Naive thymus-derived CD4-positive, alpha-beta T cell (primary cell): ENCODE measurements at regions not wholly inside any gene's neighbourhood (a gene's known extent, or its start where the extent isn't known, plus 50 kb on each side); places are given as distances from the start of the nearest gene placed in this dataset.

Source experiments
- ATAC-seq: fragments of 150-1000 bp; cut with Tn5 transposase; 2 replicates; pipeline ENCODE4 v1.10.0; 2021; ENCODE audit warnings: mild to moderate bottlenecking, moderate library complexity
- CTCF ChIA-PET: fragments of 350-600 bp; sonication (Branson Sonifier 250); formaldehyde crosslinking; loops from one replicate; lab custom pipeline; 2021; ENCODE audit warnings: antibody characterized with exemption; lab: Charles Lee
- POLR2A ChIA-PET: fragments of 350-600 bp; sonication (Branson Sonifier 250); formaldehyde crosslinking; loops from one replicate; lab custom pipeline; 2021; ENCODE audit warnings: antibody characterized with exemption, inconsistent platforms; lab: Charles Lee
- DNase-seq, 9 donors: peaks; one replicate each; pipeline versions ENCODE4 v3.0.0 to v3.0.0-alpha.2; 2020 to 2022; ENCODE audit warnings: mixed read lengths in 1 of 9
- H3K27ac ChIP-seq: one replicate; pipeline ENCODE4 v1.7.0; 2013; ENCODE audit warnings: mild to moderate bottlenecking, low read depth, low read length, moderate library complexity
- H3K27me3 ChIP-seq, 2 donors: one replicate each; pipeline ENCODE4 v1.7.0; 2013; ENCODE audit warnings: low read length in 2 of 2, mild to moderate bottlenecking in 2 of 2, moderate library complexity in 2 of 2; ENCODE audit not compliant: control insufficient read depth in 2 of 2, insufficient read depth in 2 of 2
- H3K36me3 ChIP-seq, 3 experiments: 1 replicate in 2 of 3; 2 replicates in 1 of 3; pipeline ENCODE4 v1.7.0; 2013; ENCODE audit warnings: low read length in 3 of 3, mild to moderate bottlenecking in 3 of 3, moderate library complexity in 1 of 3; ENCODE audit not compliant: insufficient read depth in 3 of 3, control insufficient read depth in 2 of 3
- H3K4me1 ChIP-seq, 2 donors: one replicate each; pipeline ENCODE4 v1.7.0; 2013; ENCODE audit warnings: low read length in 2 of 2, mild to moderate bottlenecking in 2 of 2, moderate library complexity in 1 of 2; ENCODE audit not compliant: control insufficient read depth in 2 of 2, insufficient read depth in 2 of 2
- H3K4me3 ChIP-seq: 2 replicates; pipeline ENCODE4 v1.7.0; 2013; ENCODE audit warnings: mild to moderate bottlenecking, low read length
- H3K9me3 ChIP-seq, 3 experiments: 1 replicate in 2 of 3; 2 replicates in 1 of 3; pipeline ENCODE4 v1.7.0; 2013; ENCODE audit warnings: low read length in 3 of 3; ENCODE audit not compliant: control insufficient read depth in 2 of 3
- H3K27ac Mint-ChIP-seq, 9 donors: one replicate each; pipeline ENCODE4 v1.8.0; 2020 to 2022; ENCODE audit warnings: mixed read lengths in 9 of 9, mild to moderate bottlenecking in 8 of 9, moderate library complexity in 5 of 9, inconsistent platforms in 2 of 9
- H3K27me3 Mint-ChIP-seq, 5 donors: one replicate each; pipeline ENCODE4 v1.8.0; 2021 to 2022; ENCODE audit warnings: mixed read lengths in 5 of 5, mild to moderate bottlenecking in 1 of 5
- H3K36me3 Mint-ChIP-seq, 5 donors: one replicate each; pipeline ENCODE4 v1.8.0; 2020 to 2022; ENCODE audit warnings: mixed read lengths in 5 of 5, mild to moderate bottlenecking in 3 of 5, inconsistent platforms in 1 of 5
- H3K4me1 Mint-ChIP-seq, 7 donors: one replicate each; pipeline ENCODE4 v1.8.0; 2020 to 2022; ENCODE audit warnings: mixed read lengths in 7 of 7, mild to moderate bottlenecking in 3 of 7, inconsistent platforms in 1 of 7
- H3K4me3 Mint-ChIP-seq, 10 donors: one replicate each; pipeline ENCODE4 v1.8.0; 2020 to 2022; ENCODE audit warnings: mild to moderate bottlenecking in 10 of 10, mixed read lengths in 10 of 10, moderate library complexity in 6 of 10, inconsistent platforms in 2 of 10
- H3K9me3 Mint-ChIP-seq, 11 donors: one replicate each; pipeline ENCODE4 v1.8.0; 2020 to 2022; ENCODE audit warnings: mixed read lengths in 11 of 11, mild to moderate bottlenecking in 4 of 11, inconsistent platforms in 1 of 11, moderate library complexity in 1 of 11
- intact Hi-C, 2 donors: fragments of 100-400 bp; cut with micrococcal nuclease; formaldehyde crosslinking; loops; one replicate each; pipeline ENCODE4 v1.15.1; 2023

DNA sequence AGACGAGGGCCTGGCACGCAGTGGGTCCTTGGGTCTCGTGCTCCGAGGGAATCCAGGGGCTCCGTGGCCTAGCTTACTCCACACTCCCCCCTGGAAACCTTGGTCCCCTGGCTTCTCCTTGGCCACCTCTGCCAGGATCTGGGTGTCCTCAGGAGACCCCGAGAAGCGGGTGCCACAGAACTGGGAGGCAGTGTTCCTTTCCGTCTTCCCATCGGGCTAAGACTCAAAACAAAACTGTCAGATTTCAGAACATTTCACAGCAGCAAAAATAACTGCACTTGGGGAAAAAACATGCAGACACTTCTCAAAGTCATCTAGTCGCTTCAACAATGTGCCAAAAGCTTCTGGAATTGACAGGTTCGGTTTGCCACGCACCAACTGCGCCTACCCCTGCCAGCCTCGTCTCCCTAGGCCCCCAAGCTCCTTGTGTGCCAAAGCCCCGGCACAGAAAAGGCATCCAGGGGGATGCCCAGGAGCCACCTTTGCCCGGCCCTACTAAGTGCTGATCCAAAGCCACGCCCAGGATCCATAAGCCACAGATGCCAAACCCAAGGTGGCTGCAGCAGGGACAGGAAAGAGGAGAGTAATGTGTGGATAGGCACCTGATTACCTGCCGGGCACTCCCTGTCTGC is 58.4 kb upstream of the DIO3 start:
- intact Hi-C loops, result no loop called here
- Histone ChIP-seq H3K36me3 (no peaks in the 10 kb centered on the region), H3K4me3 (no peak overlapping the region), H3K27me3 (peaks cover 0 to 4% of the 10 kb centered on the region in 2 donors), H3K27ac (no peak overlapping the region), H3K9me3 (peaks cover 0 to 5% (median 0%) of the 10 kb centered on the region in 3 experiments), H3K4me1 (no peaks in the 10 kb centered on the region)
- Mint-ChIP-seq H3K4me1 (no peaks in the 10 kb centered on the region), H3K36me3 (peaks cover 0 to 3% (median 0%) of the 10 kb centered on the region in 5 donors), H3K27ac (peak overlapping the region in 1 of 9 donors; percentile 42), H3K4me3 (no peak overlapping the region), H3K27me3 (peaks cover under 1 to 18% (median 13%) of the 10 kb centered on the region in 5 donors), H3K9me3 (peaks cover 0 to 6% (median 0%) of the 10 kb centered on the region in 11 donors)
- DNase-seq (no peak), ATAC-seq (no peak)
- POLR2A ChIA-PET, result no interaction called here
- CTCF ChIA-PET, result no interaction called here

DNA sequence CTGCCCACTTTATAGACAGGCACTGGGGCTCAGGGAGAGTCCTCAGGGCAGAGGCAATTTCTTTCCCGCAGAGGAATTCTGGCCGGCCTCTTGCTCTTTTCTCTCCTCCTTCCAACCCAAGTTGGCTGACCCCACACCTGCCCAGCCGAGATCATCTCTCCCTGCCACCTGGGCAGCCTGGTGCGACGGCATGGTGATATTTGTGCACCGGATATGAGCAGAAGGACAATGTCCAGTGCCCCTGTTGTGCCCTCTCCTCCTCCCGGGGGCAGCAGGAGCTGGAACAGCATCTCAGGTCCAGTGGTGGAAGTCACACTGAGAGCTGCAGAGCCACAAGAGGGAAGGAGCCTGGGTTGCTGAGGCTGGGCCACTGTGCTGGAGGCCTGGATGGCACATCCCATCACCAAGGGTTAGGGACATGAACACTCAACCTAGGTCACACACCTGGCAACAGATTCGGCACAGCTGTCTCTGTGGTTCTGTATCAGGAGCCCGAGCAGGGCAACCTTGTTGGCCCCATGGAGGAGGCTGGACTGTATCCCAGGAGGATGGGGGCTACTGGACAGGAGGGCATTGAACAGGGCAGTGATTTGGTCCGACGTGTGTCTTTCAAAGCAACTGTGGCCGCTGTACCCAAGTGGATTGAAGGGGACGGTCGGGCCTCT is 57.7 kb upstream of the DIO3 start:
- no peak overlapping the region for H3K27ac Mint-ChIP-seq
- H3K4me3 Mint-ChIP-seq, result no peak overlapping the region
- peaks cover 0 to 3% (median 0%) of the 10 kb centered on the region in 5 donors for H3K36me3 Mint-ChIP-seq
- Histone ChIP-seq H3K27me3 (no peaks in the 10 kb centered on the region), H3K36me3 (no peaks in the 10 kb centered on the region), H3K4me1 (no peaks in the 10 kb centered on the region), H3K4me3 (no peak overlapping the region), H3K9me3 (peaks cover 0 to 5% (median 0%) of the 10 kb centered on the region in 3 experiments), H3K27ac (no peak overlapping the region)
- H3K9me3 Mint-ChIP-seq, result peaks cover 0 to 6% (median 0%) of the 10 kb centered on the region in 11 donors
- H3K27me3 Mint-ChIP-seq, result peaks cover 0 to 12% (median 6%) of the 10 kb centered on the region in 5 donors
- POLR2A ChIA-PET, result no interaction called here
- no peaks in the 10 kb centered on the region for H3K4me1 Mint-ChIP-seq
- intact Hi-C loops, result no loop called here
- ATAC-seq, result no peak
- CTCF ChIA-PET, result no interaction called here
- DNase-seq, result no peak

DNA sequence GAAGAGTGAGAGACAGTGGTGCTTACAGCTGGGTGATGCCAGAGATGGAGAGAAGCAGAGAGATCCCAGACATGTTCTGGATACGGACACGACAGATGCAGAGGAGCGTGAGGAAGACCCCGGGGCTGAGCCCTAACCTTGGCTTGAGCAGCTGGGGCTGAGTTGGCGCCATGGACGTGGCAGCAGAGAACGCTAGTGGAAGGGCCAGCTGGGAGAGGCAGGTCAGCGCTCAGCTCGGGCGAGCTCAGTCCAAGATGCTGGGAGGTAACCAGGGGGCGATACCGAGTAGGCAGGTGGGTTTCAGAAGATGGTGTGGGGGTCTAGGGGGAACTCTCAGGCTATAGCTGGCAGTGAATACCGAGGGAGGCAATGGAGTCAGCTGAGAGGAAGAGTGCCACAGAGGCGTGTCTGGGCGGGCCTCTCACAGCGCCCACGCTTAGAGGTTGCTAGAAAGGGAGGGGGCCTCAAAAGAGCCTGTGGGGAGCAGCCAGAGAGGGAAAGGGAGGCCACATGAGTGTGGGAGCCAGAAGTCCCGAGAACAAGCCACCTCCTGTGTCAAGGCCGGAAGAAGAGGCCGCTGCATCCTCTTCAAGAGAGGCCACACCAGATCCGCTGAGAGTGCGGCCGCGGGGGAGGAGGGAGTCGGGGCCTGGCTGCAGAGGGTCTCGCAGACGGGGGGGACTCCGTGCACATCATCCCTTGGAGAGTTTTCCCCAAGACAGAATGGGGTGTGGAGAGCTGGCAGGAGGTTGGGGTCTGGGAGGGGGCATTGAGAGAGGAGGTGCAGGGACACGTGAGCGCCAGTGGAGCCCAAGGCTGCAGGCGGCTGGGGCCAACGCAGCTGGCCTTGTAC is 57.0 kb upstream of the DIO3 start:
- peaks cover 0 to 6% (median 0%) of the 10 kb centered on the region in 11 donors for H3K9me3 Mint-ChIP-seq
- H3K27ac Mint-ChIP-seq, result no peak overlapping the region
- ChIA-PET CTCF (no interaction called here), POLR2A (no interaction called here)
- Histone ChIP-seq H3K36me3 (no peaks in the 10 kb centered on the region), H3K4me1 (no peaks in the 10 kb centered on the region), H3K27ac (no peak overlapping the region), H3K4me3 (no peak overlapping the region), H3K9me3 (peaks cover 0 to 5% (median 0%) of the 10 kb centered on the region in 3 experiments), H3K27me3 (no peaks in the 10 kb centered on the region)
- no peak for ATAC-seq
- peaks cover 0 to 3% (median 0%) of the 10 kb centered on the region in 5 donors for H3K36me3 Mint-ChIP-seq
- no peak for DNase-seq
- intact Hi-C loops, result no loop called here
- peaks cover 0 to 12% (median 0%) of the 10 kb centered on the region in 5 donors for H3K27me3 Mint-ChIP-seq
- no peak overlapping the region for H3K4me3 Mint-ChIP-seq
- H3K4me1 Mint-ChIP-seq, result no peaks in the 10 kb centered on the region

DNA sequence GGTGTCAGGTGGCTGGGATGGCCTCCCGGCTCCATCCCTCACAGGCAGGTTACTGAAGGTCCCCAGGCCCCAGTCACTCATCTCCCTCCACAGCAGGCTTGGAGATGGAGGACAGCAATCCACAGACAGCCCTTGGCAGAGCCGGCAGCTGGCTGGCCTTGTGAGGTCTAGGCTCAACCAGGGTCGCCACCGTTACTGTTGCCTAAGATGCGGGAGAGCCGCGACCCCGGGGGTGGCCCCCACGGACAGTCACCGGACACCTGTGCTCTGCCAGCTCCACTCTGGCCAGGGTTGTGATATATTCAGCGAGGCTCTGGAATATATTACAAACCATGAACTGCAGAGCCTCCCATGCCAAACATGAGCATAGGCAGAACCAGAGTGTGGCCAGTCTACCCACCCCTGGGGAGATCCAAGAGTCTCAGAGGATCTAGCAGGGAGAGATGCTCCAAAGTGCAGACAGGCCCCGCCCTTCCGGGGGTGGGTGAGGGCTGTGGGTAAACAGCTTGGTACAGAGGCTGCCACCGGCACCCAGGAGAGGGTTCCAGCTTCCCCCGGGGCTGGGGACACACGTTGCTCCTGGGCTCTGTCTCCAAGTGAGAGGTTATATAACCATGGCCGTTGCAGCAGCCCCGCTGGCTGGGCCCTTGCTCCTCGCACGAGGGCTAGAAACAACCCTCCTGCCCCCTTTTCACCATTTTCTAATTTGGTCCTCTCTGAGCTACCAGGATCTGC is 55.9 kb upstream of the DIO3 start:
- CTCF ChIA-PET, result no interaction called here
- H3K27ac Mint-ChIP-seq, result no peak overlapping the region
- H3K4me3 Mint-ChIP-seq, result no peak overlapping the region
- Histone ChIP-seq H3K4me3 (no peak overlapping the region), H3K27ac (no peak overlapping the region), H3K4me1 (no peaks in the 10 kb centered on the region), H3K27me3 (no peaks in the 10 kb centered on the region), H3K36me3 (no peaks in the 10 kb centered on the region), H3K9me3 (peaks cover 0 to 5% (median 0%) of the 10 kb centered on the region in 3 experiments)
- peaks cover 0 to 8% (median 0%) of the 10 kb centered on the region in 5 donors for H3K27me3 Mint-ChIP-seq
- H3K9me3 Mint-ChIP-seq, result peaks cover 0 to 6% (median 0%) of the 10 kb centered on the region in 11 donors
- ATAC-seq, result no peak
- peaks cover 0 to 3% (median 0%) of the 10 kb centered on the region in 5 donors for H3K36me3 Mint-ChIP-seq
- no peaks in the 10 kb centered on the region for H3K4me1 Mint-ChIP-seq
- intact Hi-C loops, result no loop called here
- POLR2A ChIA-PET, result no interaction called here
- DNase-seq, result no peak

DNA sequence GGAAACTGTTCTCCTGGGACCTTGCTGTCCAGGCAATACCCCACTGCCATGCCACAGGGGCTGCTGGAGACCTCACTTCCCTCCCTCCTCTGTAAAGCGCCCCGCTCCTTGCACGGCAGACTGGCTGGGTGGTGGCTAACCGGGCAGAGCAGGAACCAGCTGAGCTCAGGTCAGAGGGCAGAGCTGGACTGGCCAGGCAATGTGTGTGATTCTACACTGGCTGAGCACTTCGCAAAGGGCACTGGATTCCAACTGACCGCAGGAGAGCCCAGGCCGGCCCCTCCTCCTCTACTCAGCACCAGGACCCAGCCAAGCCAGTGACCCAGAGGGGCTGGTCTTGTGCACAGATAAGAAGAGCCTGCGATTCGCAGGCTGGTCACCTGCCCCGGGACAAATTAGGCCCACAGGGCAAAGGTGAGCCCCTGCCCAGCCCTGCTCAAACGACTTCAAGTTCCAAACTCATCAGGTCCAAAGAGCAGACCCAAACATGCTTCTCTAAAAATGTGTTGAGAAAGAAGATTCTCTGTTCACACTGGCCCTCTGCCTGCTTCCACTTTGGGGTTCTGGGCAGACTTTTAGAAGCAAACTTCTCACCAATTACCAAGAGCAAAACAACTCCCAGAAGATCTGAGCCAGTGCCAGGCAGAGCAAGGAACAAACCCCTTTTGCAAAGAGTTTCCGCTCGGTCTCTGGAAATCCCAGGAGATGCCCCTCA is 54.9 kb upstream of the DIO3 start:
- ATAC-seq (no peak), DNase-seq (no peak)
- CTCF ChIA-PET, result no interaction called here
- no peaks in the 10 kb centered on the region for H3K4me1 ChIP-seq
- Mint-ChIP-seq H3K9me3 (peaks cover 0 to 6% (median 0%) of the 10 kb centered on the region in 11 donors), H3K4me1 (no peaks in the 10 kb centered on the region), H3K27me3 (peaks cover 0 to 8% (median 0%) of the 10 kb centered on the region in 5 donors), H3K27ac (no peak overlapping the region), H3K36me3 (peaks cover 0 to 3% (median 0%) of the 10 kb centered on the region in 5 donors), H3K4me3 (peak overlapping the region in 1 of 10 donors; percentile 12)
- peaks cover 0 to 5% (median 0%) of the 10 kb centered on the region in 3 experiments for H3K9me3 ChIP-seq
- intact Hi-C loops, result no loop called here
- H3K27me3 ChIP-seq, result no peaks in the 10 kb centered on the region
- H3K36me3 ChIP-seq, result no peaks in the 10 kb centered on the region
- no peak overlapping the region for H3K27ac ChIP-seq
- no peak overlapping the region for H3K4me3 ChIP-seq
- POLR2A ChIA-PET, result no interaction called here
